Gastrocnemius medialis (tissue), 4 donors: ENCODE measurements at regions not wholly inside any gene's neighbourhood (a gene's known extent, or its start where the extent isn't known, plus 50 kb on each side); places are given as distances from the start of the nearest gene placed in this dataset.

Source experiments
- POLR2A ChIP-seq, 2 donors: fragments of 450-650 bp; IDR thresholded peaks; one replicate each; pipeline ENCODE4 v1.6.1; 2017; ENCODE audit warnings: antibody characterized with exemption in 2 of 2, mild to moderate bottlenecking in 2 of 2, moderate library complexity in 2 of 2
- TF ChIP-seq, protein P1 (sequence below), 5 experiments: fragments of 450-650 bp in 3 of 5; fragments of 200-600 bp in 2 of 5; sonication (generic) in 2 of 5; IDR thresholded peaks in 4 of 5; conservative IDR thresholded peaks in 1 of 5; 1 replicate in 4 of 5; 2 replicates in 1 of 5; pipeline ENCODE4 v1.5.1; 2016 to 2019; ENCODE audit warnings: antibody characterized with exemption in 5 of 5, mild to moderate bottlenecking in 3 of 5, moderate library complexity in 3 of 5

DNA sequence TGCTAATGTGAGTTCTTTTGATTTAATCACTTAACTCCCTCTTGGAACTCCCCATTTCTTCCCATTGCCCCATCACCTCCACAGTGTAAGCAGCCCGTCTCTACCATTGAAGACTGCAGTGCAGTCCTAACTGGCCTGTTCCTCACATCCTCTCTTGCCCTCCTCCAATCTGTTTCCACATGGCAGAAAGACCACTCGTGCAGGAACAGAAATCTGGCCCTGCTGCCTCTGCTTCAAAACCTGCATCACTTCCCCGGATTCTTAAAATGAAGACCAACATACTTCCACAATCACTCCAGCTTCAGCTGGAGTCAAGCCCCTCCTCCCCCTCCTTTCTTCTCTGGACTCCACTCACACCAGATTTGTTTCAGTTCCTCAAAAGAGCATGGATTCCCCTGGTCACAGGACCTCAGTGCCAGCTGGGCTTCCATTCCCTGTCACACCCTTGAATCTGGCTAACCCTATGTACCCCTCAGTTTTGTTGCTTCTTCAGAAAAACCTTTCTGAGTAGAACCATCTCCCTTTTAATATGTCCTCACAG is 802.3 kb downstream of the MAFB start:
- no peak for TF ChIP-seq POLR2A (IDR thresholded peaks at IDR 0.05)
- TF ChIP-seq, protein P1, sequence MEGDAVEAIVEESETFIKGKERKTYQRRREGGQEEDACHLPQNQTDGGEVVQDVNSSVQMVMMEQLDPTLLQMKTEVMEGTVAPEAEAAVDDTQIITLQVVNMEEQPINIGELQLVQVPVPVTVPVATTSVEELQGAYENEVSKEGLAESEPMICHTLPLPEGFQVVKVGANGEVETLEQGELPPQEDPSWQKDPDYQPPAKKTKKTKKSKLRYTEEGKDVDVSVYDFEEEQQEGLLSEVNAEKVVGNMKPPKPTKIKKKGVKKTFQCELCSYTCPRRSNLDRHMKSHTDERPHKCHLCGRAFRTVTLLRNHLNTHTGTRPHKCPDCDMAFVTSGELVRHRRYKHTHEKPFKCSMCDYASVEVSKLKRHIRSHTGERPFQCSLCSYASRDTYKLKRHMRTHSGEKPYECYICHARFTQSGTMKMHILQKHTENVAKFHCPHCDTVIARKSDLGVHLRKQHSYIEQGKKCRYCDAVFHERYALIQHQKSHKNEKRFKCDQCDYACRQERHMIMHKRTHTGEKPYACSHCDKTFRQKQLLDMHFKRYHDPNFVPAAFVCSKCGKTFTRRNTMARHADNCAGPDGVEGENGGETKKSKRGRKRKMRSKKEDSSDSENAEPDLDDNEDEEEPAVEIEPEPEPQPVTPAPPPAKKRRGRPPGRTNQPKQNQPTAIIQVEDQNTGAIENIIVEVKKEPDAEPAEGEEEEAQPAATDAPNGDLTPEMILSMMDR (IDR thresholded peaks at IDR 0.05 in 4 of 5, conservative IDR thresholded peaks at IDR 0.05 in 1 of 5): no peak
